ENCODE measurements at regions not wholly inside any gene's neighbourhood (a gene's known extent, or its start where the extent isn't known, plus 50 kb on each side); places are given as distances from the start of the nearest gene placed in this dataset.

DNA sequence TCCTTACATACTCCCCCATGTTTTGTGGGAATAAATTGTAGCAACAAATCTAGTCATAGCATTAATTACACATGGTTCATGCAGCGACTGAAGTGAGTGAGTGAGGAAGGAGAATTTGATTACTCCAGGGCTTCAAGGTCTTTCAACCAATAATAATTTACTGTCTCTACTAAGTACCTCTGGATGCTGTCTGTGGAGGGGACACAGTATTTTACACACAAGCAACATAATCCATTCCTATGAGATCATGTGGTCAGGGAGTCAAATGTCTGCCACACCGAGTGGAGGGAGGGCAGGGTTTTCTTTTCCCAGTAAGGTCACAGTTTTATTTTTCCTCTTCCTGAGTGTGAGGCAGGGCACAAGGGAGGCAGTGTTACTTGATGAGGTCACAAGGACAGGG is 334.7 kb upstream of the CELF4 start:
- CTCF ChIA-PET = no interaction called here
- no peak overlapping the region for H3K4me3 ChIP-seq (ENCODE audit: control insufficient read depth in 1 of 2, extremely low read depth in 1 of 2, low read length in 1 of 2)
- H3K27ac ChIP-seq (ENCODE audit: low read length) = no peak overlapping the region
- WGBS (ENCODE audit: insufficient coverage) = no CpG with 5 or more reads among the region's 2 CpGs
- Mint-ChIP-seq H3K27ac (no peak overlapping the region), H3K4me1 (no peaks in the 10 kb centered on the region), H3K9me3 (peaks cover 2 to 20% (median 3%) of the 10 kb centered on the region in 3 donors), H3K27me3 (no peaks in the 10 kb centered on the region), H3K36me3 (no peaks in the 10 kb centered on the region), H3K4me3 (no peak overlapping the region)
- no peaks in the 10 kb centered on the region for H3K4me1 ChIP-seq (ENCODE audit: control insufficient read depth in 1 of 2, extremely low read depth in 1 of 2, insufficient read depth in 2 of 2, low read length in 2 of 2)
- no peak for DNase-seq
- no peak for ATAC-seq (replicated peaks in 1 of 4)
- POLR2A ChIA-PET = no interaction called here
- H3K9me3 ChIP-seq = no peaks in the 10 kb centered on the region
- no peaks in the 10 kb centered on the region for H3K27me3 ChIP-seq (replicated peaks in 1 of 2; ENCODE audit: control insufficient read depth in 2 of 2, extremely low read depth in 1 of 2, insufficient read depth in 2 of 2, low read length in 1 of 2)
- H3K36me3 ChIP-seq (ENCODE audit: control insufficient read depth in 2 of 2, extremely low read depth in 1 of 2, insufficient read depth in 1 of 2, low read length in 1 of 2) = no peaks in the 10 kb centered on the region

DNA sequence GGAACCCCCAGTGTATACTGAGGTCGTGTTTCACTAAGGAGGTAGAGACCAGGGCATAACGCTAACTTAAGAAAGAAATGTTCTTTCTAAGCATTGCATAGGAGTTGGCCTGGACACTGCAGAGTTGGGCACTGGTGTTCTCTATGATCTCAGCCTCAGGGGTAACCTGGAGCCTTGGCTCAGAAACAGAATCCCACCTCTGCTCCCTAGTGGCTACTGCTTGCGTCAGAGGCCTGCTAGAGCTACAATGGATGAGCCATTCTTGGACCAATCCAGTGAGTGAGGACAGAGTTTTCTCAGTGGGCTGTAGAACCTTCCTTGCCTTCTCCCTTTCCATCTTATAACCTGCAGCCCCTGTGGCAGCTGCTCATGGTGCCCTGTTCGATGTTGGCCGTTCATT is 324.4 kb upstream of the CELF4 start:
- no peak overlapping the region for H3K27ac ChIP-seq (ENCODE audit: low read length)
- H3K4me3 ChIP-seq (ENCODE audit: control insufficient read depth in 1 of 2, extremely low read depth in 1 of 2, low read length in 1 of 2) = no peak overlapping the region
- no peaks in the 10 kb centered on the region for H3K36me3 Mint-ChIP-seq
- H3K27me3 ChIP-seq (replicated peaks in 1 of 2; ENCODE audit: control insufficient read depth in 2 of 2, extremely low read depth in 1 of 2, insufficient read depth in 2 of 2, low read length in 1 of 2) = no peaks in the 10 kb centered on the region
- no peak overlapping the region for H3K27ac Mint-ChIP-seq
- H3K27me3 Mint-ChIP-seq = no peaks in the 10 kb centered on the region
- ATAC-seq (replicated peaks in 1 of 4) (no peak), DNase-seq (no peak)
- peaks cover 6 to 8% (median 7%) of the 10 kb centered on the region in 3 donors for H3K9me3 Mint-ChIP-seq
- CTCF ChIA-PET = no interaction called here
- H3K4me3 Mint-ChIP-seq = no peak overlapping the region
- POLR2A ChIA-PET = no interaction called here
- 78% methylated on average over 2 of the region's 5 CpGs for WGBS (ENCODE audit: insufficient coverage)
- H3K4me1 ChIP-seq (ENCODE audit: control insufficient read depth in 1 of 2, extremely low read depth in 1 of 2, insufficient read depth in 2 of 2, low read length in 2 of 2) = no peaks in the 10 kb centered on the region
- H3K36me3 ChIP-seq (ENCODE audit: control insufficient read depth in 2 of 2, extremely low read depth in 1 of 2, insufficient read depth in 1 of 2, low read length in 1 of 2) = no peaks in the 10 kb centered on the region
- no peaks in the 10 kb centered on the region for H3K4me1 Mint-ChIP-seq
- no peaks in the 10 kb centered on the region for H3K9me3 ChIP-seq

DNA sequence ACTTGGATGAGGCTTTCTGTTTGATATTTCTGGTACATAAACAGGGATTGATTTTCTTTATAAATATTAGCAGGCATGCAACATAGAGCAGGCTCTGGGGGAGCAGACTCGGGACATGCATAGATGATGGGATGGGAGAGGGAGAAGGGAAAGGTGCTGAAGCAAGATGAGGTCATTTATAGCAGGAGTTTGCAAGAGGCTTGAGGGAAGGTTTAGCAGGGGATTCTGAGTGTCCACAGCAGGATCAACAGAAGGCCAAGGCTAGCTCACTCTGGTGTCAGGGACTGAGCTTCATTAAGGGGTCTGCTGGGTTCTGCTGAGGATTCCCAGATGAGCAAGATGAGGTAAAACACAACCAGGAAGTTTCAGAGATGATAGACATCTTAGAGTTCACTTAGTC is 309.1 kb upstream of the CELF4 start:
- Histone ChIP-seq H3K4me3 (ENCODE audit: control insufficient read depth in 1 of 2, extremely low read depth in 1 of 2, low read length in 1 of 2) (no peak overlapping the region), H3K4me1 (ENCODE audit: control insufficient read depth in 1 of 2, extremely low read depth in 1 of 2, insufficient read depth in 2 of 2, low read length in 2 of 2) (no peaks in the 10 kb centered on the region), H3K36me3 (ENCODE audit: control insufficient read depth in 2 of 2, extremely low read depth in 1 of 2, insufficient read depth in 1 of 2, low read length in 1 of 2) (no peaks in the 10 kb centered on the region), H3K27ac (ENCODE audit: low read length) (no peak overlapping the region), H3K9me3 (no peaks in the 10 kb centered on the region), H3K27me3 (replicated peaks in 1 of 2; ENCODE audit: control insufficient read depth in 2 of 2, extremely low read depth in 1 of 2, insufficient read depth in 2 of 2, low read length in 1 of 2) (no peaks in the 10 kb centered on the region)
- H3K27me3 Mint-ChIP-seq = no peaks in the 10 kb centered on the region
- H3K4me3 Mint-ChIP-seq = no peak overlapping the region
- H3K36me3 Mint-ChIP-seq = no peaks in the 10 kb centered on the region
- peaks cover 11 to 20% (median 13%) of the 10 kb centered on the region in 3 donors for H3K9me3 Mint-ChIP-seq
- WGBS (ENCODE audit: insufficient coverage) = 75% methylated on average over 1 of the region's 1 CpG
- no peak overlapping the region for H3K27ac Mint-ChIP-seq
- ATAC-seq (replicated peaks in 1 of 4) = no peak
- CTCF ChIA-PET = no interaction called here
- H3K4me1 Mint-ChIP-seq = no peaks in the 10 kb centered on the region
- POLR2A ChIA-PET = no interaction called here
- no peak for DNase-seq

DNA sequence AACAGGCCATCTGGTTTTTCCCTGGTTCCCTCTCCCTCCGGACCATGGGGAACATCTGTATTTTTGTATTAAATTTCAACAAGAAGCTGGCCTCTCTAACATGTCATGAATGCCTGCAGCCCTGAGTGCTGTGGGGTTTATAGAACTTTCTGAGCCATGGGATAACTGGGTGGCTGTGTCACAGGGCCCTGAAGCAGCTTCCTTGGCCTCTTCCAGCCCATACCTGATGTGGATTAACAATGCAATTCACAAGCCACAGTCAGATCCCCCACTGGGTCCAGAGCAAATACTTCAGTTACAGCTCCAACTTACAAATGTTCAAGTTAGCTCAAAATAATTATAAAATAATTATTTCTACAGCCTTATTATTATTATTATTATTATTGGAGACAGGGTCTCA is 307.8 kb upstream of the CELF4 start:
- Histone ChIP-seq H3K27ac (ENCODE audit: low read length) (no peak overlapping the region), H3K9me3 (no peaks in the 10 kb centered on the region), H3K27me3 (replicated peaks in 1 of 2; ENCODE audit: control insufficient read depth in 2 of 2, extremely low read depth in 1 of 2, insufficient read depth in 2 of 2, low read length in 1 of 2) (no peaks in the 10 kb centered on the region), H3K36me3 (ENCODE audit: control insufficient read depth in 2 of 2, extremely low read depth in 1 of 2, insufficient read depth in 1 of 2, low read length in 1 of 2) (no peaks in the 10 kb centered on the region), H3K4me1 (ENCODE audit: control insufficient read depth in 1 of 2, extremely low read depth in 1 of 2, insufficient read depth in 2 of 2, low read length in 2 of 2) (no peaks in the 10 kb centered on the region), H3K4me3 (ENCODE audit: control insufficient read depth in 1 of 2, extremely low read depth in 1 of 2, low read length in 1 of 2) (no peak overlapping the region)
- no peak for ATAC-seq (replicated peaks in 1 of 4)
- no peak overlapping the region for H3K4me3 Mint-ChIP-seq
- WGBS (ENCODE audit: insufficient coverage) = no CpG with 5 or more reads among the region's 1 CpG
- H3K9me3 Mint-ChIP-seq = peaks cover 11 to 20% (median 13%) of the 10 kb centered on the region in 3 donors
- no peaks in the 10 kb centered on the region for H3K36me3 Mint-ChIP-seq
- H3K27ac Mint-ChIP-seq = no peak overlapping the region
- CTCF ChIA-PET = no interaction called here
- DNase-seq = no peak
- no peaks in the 10 kb centered on the region for H3K27me3 Mint-ChIP-seq
- no peaks in the 10 kb centered on the region for H3K4me1 Mint-ChIP-seq
- POLR2A ChIA-PET = no interaction called here

DNA sequence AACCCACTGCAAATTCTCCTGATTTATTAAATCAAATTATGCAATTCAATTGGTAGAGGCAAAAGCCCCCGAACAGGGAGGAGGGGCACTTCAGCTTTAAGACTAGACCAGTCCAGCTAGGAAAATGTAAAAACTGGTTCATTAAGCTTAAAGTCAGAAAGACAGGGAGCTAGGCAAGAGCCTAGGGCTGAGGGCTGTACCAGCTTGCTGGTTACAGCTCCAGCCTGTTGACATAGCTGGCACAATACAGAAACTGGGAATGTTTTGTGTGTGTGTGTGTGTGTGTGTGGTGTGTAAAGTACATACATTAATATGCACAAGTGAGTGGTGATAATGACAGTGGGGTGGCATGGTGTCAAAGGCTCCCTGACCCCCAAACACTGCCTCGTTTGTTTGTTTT is 307.0 kb upstream of the CELF4 start:
- no peaks in the 10 kb centered on the region for H3K27me3 Mint-ChIP-seq
- ChIA-PET CTCF (no interaction called here), POLR2A (no interaction called here)
- ATAC-seq (replicated peaks in 1 of 4) = no peak
- Histone ChIP-seq H3K36me3 (ENCODE audit: control insufficient read depth in 2 of 2, extremely low read depth in 1 of 2, insufficient read depth in 1 of 2, low read length in 1 of 2) (no peaks in the 10 kb centered on the region), H3K4me1 (ENCODE audit: control insufficient read depth in 1 of 2, extremely low read depth in 1 of 2, insufficient read depth in 2 of 2, low read length in 2 of 2) (no peaks in the 10 kb centered on the region), H3K27ac (ENCODE audit: low read length) (no peak overlapping the region), H3K27me3 (replicated peaks in 1 of 2; ENCODE audit: control insufficient read depth in 2 of 2, extremely low read depth in 1 of 2, insufficient read depth in 2 of 2, low read length in 1 of 2) (no peaks in the 10 kb centered on the region), H3K9me3 (no peaks in the 10 kb centered on the region), H3K4me3 (ENCODE audit: control insufficient read depth in 1 of 2, extremely low read depth in 1 of 2, low read length in 1 of 2) (no peak overlapping the region)
- peaks cover 11 to 20% (median 11%) of the 10 kb centered on the region in 3 donors for H3K9me3 Mint-ChIP-seq
- no peaks in the 10 kb centered on the region for H3K4me1 Mint-ChIP-seq
- DNase-seq = no peak
- no peak overlapping the region for H3K27ac Mint-ChIP-seq
- H3K4me3 Mint-ChIP-seq = no peak overlapping the region
- H3K36me3 Mint-ChIP-seq = no peaks in the 10 kb centered on the region
- WGBS (ENCODE audit: insufficient coverage) = no CpG with 5 or more reads among the region's 2 CpGs

DNA sequence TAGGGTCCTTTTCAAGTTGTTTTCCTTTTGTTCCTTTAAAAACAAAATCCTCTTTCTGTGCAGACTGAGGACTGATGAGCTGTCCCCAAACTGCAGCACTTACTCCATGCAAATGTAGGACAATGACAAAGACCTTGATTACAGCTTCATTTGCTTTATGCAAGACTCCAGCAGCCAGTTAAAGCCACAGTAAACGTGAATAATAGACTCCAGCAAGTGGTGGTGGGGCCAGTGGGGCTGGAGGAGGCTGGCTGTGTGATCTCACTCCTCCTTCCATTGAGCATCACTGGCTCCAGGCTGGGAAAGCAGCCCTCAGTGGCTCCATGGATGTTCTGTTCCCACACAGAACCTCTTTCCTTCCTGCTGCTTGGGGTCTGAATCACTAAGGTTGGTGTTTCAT is 306.0 kb upstream of the CELF4 start:
- DNase-seq (no peak), ATAC-seq (replicated peaks in 1 of 4) (no peak)
- H3K9me3 Mint-ChIP-seq = peaks cover 8 to 15% (median 11%) of the 10 kb centered on the region in 3 donors
- Histone ChIP-seq H3K9me3 (no peaks in the 10 kb centered on the region), H3K27me3 (replicated peaks in 1 of 2; ENCODE audit: control insufficient read depth in 2 of 2, extremely low read depth in 1 of 2, insufficient read depth in 2 of 2, low read length in 1 of 2) (no peaks in the 10 kb centered on the region), H3K4me1 (ENCODE audit: control insufficient read depth in 1 of 2, extremely low read depth in 1 of 2, insufficient read depth in 2 of 2, low read length in 2 of 2) (no peaks in the 10 kb centered on the region), H3K36me3 (ENCODE audit: control insufficient read depth in 2 of 2, extremely low read depth in 1 of 2, insufficient read depth in 1 of 2, low read length in 1 of 2) (no peaks in the 10 kb centered on the region), H3K4me3 (ENCODE audit: control insufficient read depth in 1 of 2, extremely low read depth in 1 of 2, low read length in 1 of 2) (no peak overlapping the region), H3K27ac (ENCODE audit: low read length) (no peak overlapping the region)
- no peak overlapping the region for H3K4me3 Mint-ChIP-seq
- H3K27me3 Mint-ChIP-seq = no peaks in the 10 kb centered on the region
- ChIA-PET POLR2A (no interaction called here), CTCF (no interaction called here)
- H3K27ac Mint-ChIP-seq = no peak overlapping the region
- H3K36me3 Mint-ChIP-seq = no peaks in the 10 kb centered on the region
- H3K4me1 Mint-ChIP-seq = no peaks in the 10 kb centered on the region
- no CpG with 5 or more reads among the region's 1 CpG for WGBS (ENCODE audit: insufficient coverage)

DNA sequence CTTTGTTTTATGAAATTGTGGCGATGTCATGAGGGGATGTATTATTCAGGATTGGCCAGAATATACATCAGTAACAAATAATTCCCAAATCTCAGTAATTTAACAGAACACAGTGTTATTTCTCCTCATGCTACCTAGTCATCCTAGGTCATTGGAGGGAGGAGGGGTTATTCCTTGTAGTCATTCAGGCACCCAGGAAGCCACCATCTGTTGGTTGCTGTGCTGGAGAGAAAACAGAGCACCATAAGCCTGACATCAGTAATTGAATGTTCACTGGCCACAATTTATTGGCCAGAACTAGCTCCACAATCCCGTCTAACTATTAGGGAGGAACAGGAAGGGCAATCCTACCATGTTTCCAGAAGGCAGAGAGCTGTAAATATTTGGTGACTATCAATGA is 303.5 kb upstream of the CELF4 start:
- H3K27ac ChIP-seq (ENCODE audit: low read length) = no peak overlapping the region
- no peaks in the 10 kb centered on the region for H3K4me1 ChIP-seq (ENCODE audit: control insufficient read depth in 1 of 2, extremely low read depth in 1 of 2, insufficient read depth in 2 of 2, low read length in 2 of 2)
- Mint-ChIP-seq H3K4me1 (no peaks in the 10 kb centered on the region), H3K36me3 (no peaks in the 10 kb centered on the region), H3K9me3 (peaks cover 0 to 12% (median 4%) of the 10 kb centered on the region in 3 donors), H3K4me3 (no peak overlapping the region), H3K27me3 (no peaks in the 10 kb centered on the region), H3K27ac (no peak overlapping the region)
- ChIA-PET POLR2A (no interaction called here), CTCF (interaction anchor here in 1 of 2 donors (0.5 to 0.7 kb wide), 2 partner anchors 9 to 1035 kb away, joined by 3 to 6 read pairs; no protein-coding TSS in a partner anchor)
- H3K9me3 ChIP-seq = no peaks in the 10 kb centered on the region
- ATAC-seq (replicated peaks in 1 of 4) (no peak), DNase-seq (no peak)
- WGBS (ENCODE audit: insufficient coverage) = no CpG with 5 or more reads among the region's 2 CpGs
- H3K4me3 ChIP-seq (ENCODE audit: control insufficient read depth in 1 of 2, extremely low read depth in 1 of 2, low read length in 1 of 2) = no peak overlapping the region
- H3K27me3 ChIP-seq (replicated peaks in 1 of 2; ENCODE audit: control insufficient read depth in 2 of 2, extremely low read depth in 1 of 2, insufficient read depth in 2 of 2, low read length in 1 of 2) = no peaks in the 10 kb centered on the region
- H3K36me3 ChIP-seq (ENCODE audit: control insufficient read depth in 2 of 2, extremely low read depth in 1 of 2, insufficient read depth in 1 of 2, low read length in 1 of 2) = no peaks in the 10 kb centered on the region

All from T-cell (primary cell).